ENCODE measurements at regions not wholly inside any gene's neighbourhood (a gene's known extent, or its start where the extent isn't known, plus 50 kb on each side); places are given as distances from the start of the nearest gene placed in this dataset.

DNA sequence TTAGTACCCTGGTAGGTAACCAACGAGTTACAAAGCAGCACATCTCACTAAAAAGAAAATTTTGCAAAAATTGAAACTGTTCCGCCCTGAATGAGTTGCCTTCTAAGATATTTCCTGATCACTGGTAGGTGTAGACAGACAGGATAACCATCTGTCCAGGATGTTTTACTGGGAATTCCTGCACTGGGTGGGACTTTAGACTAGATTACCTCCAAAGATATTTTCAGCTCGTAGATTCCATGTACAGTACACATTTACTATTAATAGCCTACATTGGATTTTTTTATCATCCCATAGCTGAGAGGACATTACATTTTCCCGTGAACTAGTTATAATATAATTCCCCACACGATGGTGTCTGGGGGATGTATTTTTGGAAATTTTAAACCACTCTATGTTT lies 139.6 kb downstream of the DYRK2 start:
- TF ChIP-seq, protein P1, sequence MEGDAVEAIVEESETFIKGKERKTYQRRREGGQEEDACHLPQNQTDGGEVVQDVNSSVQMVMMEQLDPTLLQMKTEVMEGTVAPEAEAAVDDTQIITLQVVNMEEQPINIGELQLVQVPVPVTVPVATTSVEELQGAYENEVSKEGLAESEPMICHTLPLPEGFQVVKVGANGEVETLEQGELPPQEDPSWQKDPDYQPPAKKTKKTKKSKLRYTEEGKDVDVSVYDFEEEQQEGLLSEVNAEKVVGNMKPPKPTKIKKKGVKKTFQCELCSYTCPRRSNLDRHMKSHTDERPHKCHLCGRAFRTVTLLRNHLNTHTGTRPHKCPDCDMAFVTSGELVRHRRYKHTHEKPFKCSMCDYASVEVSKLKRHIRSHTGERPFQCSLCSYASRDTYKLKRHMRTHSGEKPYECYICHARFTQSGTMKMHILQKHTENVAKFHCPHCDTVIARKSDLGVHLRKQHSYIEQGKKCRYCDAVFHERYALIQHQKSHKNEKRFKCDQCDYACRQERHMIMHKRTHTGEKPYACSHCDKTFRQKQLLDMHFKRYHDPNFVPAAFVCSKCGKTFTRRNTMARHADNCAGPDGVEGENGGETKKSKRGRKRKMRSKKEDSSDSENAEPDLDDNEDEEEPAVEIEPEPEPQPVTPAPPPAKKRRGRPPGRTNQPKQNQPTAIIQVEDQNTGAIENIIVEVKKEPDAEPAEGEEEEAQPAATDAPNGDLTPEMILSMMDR (IDR thresholded peaks at IDR 0.05; ENCODE audit: poor library complexity) = no peak
- no peak for TF ChIP-seq EZH2 (IDR thresholded peaks at IDR 0.05; ENCODE audit: borderline replicate concordance)

All from hepatocyte (in vitro differentiated cells).